Endodermal cell (in vitro differentiated cells): ENCODE measurements at regions not wholly inside any gene's neighbourhood (a gene's known extent, or its start where the extent isn't known, plus 50 kb on each side); places are given as distances from the start of the nearest gene placed in this dataset.

Experiments used
- DNase-seq: peaks from one replicate; pipeline ENCODE4 v3.0.0-alpha.2; 2017
- H3K27ac ChIP-seq: 2 replicates; pipeline ENCODE4 v1.5.1; 2013; ENCODE audit warnings: mild to moderate bottlenecking, low read depth, low read length, moderate library complexity
- H3K27me3 ChIP-seq: 2 replicates; pipeline ENCODE4 v1.6.1; 2013; ENCODE audit warnings: mild to moderate bottlenecking, low read length, moderate library complexity; ENCODE audit not compliant: insufficient read depth, control insufficient read depth, poor library complexity, severe bottlenecking
- H3K36me3 ChIP-seq: 2 replicates; pipeline ENCODE4 v1.7.0; 2013; ENCODE audit warnings: mild to moderate bottlenecking, low read length, moderate library complexity; ENCODE audit not compliant: control insufficient read depth, insufficient read depth
- H3K4me1 ChIP-seq: one replicate; pipeline ENCODE4 v1.7.0; 2013; ENCODE audit warnings: low read length; ENCODE audit not compliant: control insufficient read depth, insufficient read depth
- H3K4me3 ChIP-seq: 2 replicates; pipeline ENCODE4 v1.5.1; 2013; ENCODE audit warnings: mild to moderate bottlenecking, low read length, moderate library complexity
- H3K9ac ChIP-seq: 2 replicates; pipeline ENCODE4 v1.6.1; 2013; ENCODE audit warnings: mild to moderate bottlenecking, low read length, moderate library complexity; ENCODE audit not compliant: poor library complexity, severe bottlenecking; ENCODE audit errors: extremely low read depth
- H3K9me3 ChIP-seq: 2 replicates; pipeline ENCODE4 v1.6.1; 2013; ENCODE audit warnings: mild to moderate bottlenecking, low read length, moderate library complexity; ENCODE audit not compliant: control insufficient read depth
- H3K27ac Mint-ChIP-seq: 2 replicates; pipeline ENCODE4 v1.8.0; 2020; ENCODE audit warnings: mixed read lengths
- H3K27me3 Mint-ChIP-seq: 2 replicates; pipeline ENCODE4 v1.8.0; 2021; ENCODE audit warnings: mild to moderate bottlenecking, mixed read lengths; ENCODE audit not compliant: insufficient read depth
- H3K36me3 Mint-ChIP-seq: 2 replicates; pipeline ENCODE4 v1.8.0; 2020; ENCODE audit warnings: low read depth, mixed read lengths
- H3K4me1 Mint-ChIP-seq: 2 replicates; pipeline ENCODE4 v1.8.0; 2020; ENCODE audit warnings: mixed read lengths
- H3K4me3 Mint-ChIP-seq: 2 replicates; pipeline ENCODE4 v1.8.0; 2020; ENCODE audit warnings: mild to moderate bottlenecking, moderate library complexity, mixed read lengths
- H3K9me3 Mint-ChIP-seq: 2 replicates; pipeline ENCODE4 v1.8.0; 2020; ENCODE audit warnings: mild to moderate bottlenecking, mixed read lengths
- CTCF ChIP-seq: fragments of 200-600 bp; sonication (generic); conservative IDR thresholded peaks from 2 replicates; pipeline ENCODE4 v1.5.0; 2021; ENCODE audit warnings: antibody characterized with exemption, mild to moderate bottlenecking
- WGBS, 2 experiments: methylation state at CpG; one replicate each; pipeline versions ENCODE4 v1.1.5 to v1.1.7; 2013; ENCODE audit warnings: missing lambda C conversion rate in 2 of 2, mixed read lengths in 1 of 2; ENCODE audit not compliant: insufficient coverage in 1 of 2, insufficient read length in 1 of 2; 5-methylcytosine and 5-hydroxymethylcytosine counted together

- Mint-ChIP-seq H3K27ac (no peak overlapping the region), H3K36me3 (no peaks in the 10 kb centered on the region), H3K27me3 (peaks cover 2% of the 10 kb centered on the region), H3K4me1 (peaks cover 4% of the 10 kb centered on the region), H3K4me3 (no peak overlapping the region), H3K9me3 (no peaks in the 10 kb centered on the region)
- H3K4me3 ChIP-seq, result no peak overlapping the region
- 77 to 80% methylated on average over 5 of the region's 5 CpGs for WGBS, 2 experiments
- no peak for DNase-seq
- no peaks in the 10 kb centered on the region for H3K9me3 ChIP-seq
- no peaks in the 10 kb centered on the region for H3K4me1 ChIP-seq
- no peak for TF ChIP-seq CTCF
- H3K9ac ChIP-seq, result no peak overlapping the region
- H3K27me3 ChIP-seq, result no peaks in the 10 kb centered on the region
- H3K36me3 ChIP-seq, result no peaks in the 10 kb centered on the region
- no peak overlapping the region for H3K27ac ChIP-seq
Measured at GRCh38 chr15:77706482-77707244, 74.0 kb upstream of the LINGO1 start.

GRCh38 chr15:77702211-77702957 is 69.7 kb upstream of the LINGO1 start:
- 14 to 27% methylated on average over 1 to 5 of the region's 5 CpGs for WGBS, 2 experiments

GRCh38 chr15:77698481-77698880 is 65.8 kb upstream of the LINGO1 start:
- H3K4me3 Mint-ChIP-seq, result no peak overlapping the region

More at GRCh38 chr15:77702211-77702957, 69.7 kb upstream of the LINGO1 start:
- Histone ChIP-seq H3K36me3 (no peaks in the 10 kb centered on the region), H3K9me3 (no peaks in the 10 kb centered on the region), H3K27ac (no peak overlapping the region), H3K9ac (no peak overlapping the region), H3K4me3 (no peak overlapping the region), H3K27me3 (no peaks in the 10 kb centered on the region), H3K4me1 (no peaks in the 10 kb centered on the region)
- peak; percentile 95 for DNase-seq
- Mint-ChIP-seq H3K27me3 (peaks cover 2% of the 10 kb centered on the region), H3K4me1 (peaks cover 4% of the 10 kb centered on the region), H3K9me3 (no peaks in the 10 kb centered on the region), H3K36me3 (no peaks in the 10 kb centered on the region), H3K4me3 (no peak overlapping the region), H3K27ac (peak overlapping the region; percentile 7)
- TF ChIP-seq CTCF, result no peak

More at GRCh38 chr15:77698481-77698880, 65.8 kb upstream of the LINGO1 start:
- no peak for DNase-seq
- H3K9ac ChIP-seq, result no peak overlapping the region
- Mint-ChIP-seq H3K4me1 (peaks cover 4% of the 10 kb centered on the region), H3K27me3 (no peaks in the 10 kb centered on the region), H3K36me3 (no peaks in the 10 kb centered on the region), H3K27ac (no peak overlapping the region), H3K9me3 (no peaks in the 10 kb centered on the region)
- WGBS, 2 experiments, result 78 to 90% methylated on average over 6 to 10 of the region's 10 CpGs
- H3K4me3 ChIP-seq, result no peak overlapping the region
- TF ChIP-seq CTCF, result no peak
- H3K27me3 ChIP-seq, result no peaks in the 10 kb centered on the region
- no peaks in the 10 kb centered on the region for H3K4me1 ChIP-seq
- no peaks in the 10 kb centered on the region for H3K9me3 ChIP-seq
- H3K27ac ChIP-seq, result no peak overlapping the region
- H3K36me3 ChIP-seq, result no peaks in the 10 kb centered on the region
